ENCODE measurements at regions not wholly inside any gene's neighbourhood (a gene's known extent, or its start where the extent isn't known, plus 50 kb on each side); places are given as distances from the start of the nearest gene placed in this dataset.

DNA sequence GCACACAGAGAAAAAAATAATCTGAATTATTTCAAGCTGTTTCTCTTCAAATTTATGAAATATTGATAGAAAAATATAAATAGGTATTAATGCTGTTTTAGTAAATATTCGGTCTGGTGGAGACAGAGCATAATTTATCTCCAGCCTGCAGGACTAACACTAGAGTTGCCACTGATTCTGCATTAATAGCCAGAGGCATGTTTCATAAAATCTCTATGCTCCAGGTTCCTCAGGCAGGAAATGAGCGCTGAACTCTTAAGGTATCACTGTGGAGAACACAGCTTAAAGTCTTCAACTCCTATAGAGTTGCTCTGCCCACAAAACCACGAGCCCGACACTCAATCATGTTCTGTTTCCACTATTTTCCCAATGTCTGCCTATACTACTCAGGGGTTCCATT, 470.0 kb upstream of the TMPO start:
- Histone ChIP-seq H3K9me3 (ENCODE audit: low read depth) (peaks cover under 1% of the 10 kb centered on the region), H3K27me3 (no peaks in the 10 kb centered on the region), H3F3A (ENCODE audit: low read depth) (no peaks in the 10 kb centered on the region), H3K4me3 (no peak overlapping the region), H3K27ac (no peak overlapping the region), H3K79me2 (ENCODE audit: low read depth) (no peaks in the 10 kb centered on the region), H2AFZ (replicated peaks) (no peak overlapping the region), H3K9ac (no peak overlapping the region), H4K20me1 (ENCODE audit: low read depth) (no peaks in the 10 kb centered on the region), H3K4me1 (no peaks in the 10 kb centered on the region), H3K36me3 (no peaks in the 10 kb centered on the region), H3K4me2 (no peak overlapping the region)
- H3K27me3 Mint-ChIP-seq (ENCODE audit: insufficient read depth, low read depth), result no peaks in the 10 kb centered on the region
- DNase-seq (ENCODE audit: low spot score), result no peak
- H3K4me3 Mint-ChIP-seq, result no peak overlapping the region
- H3K4me1 Mint-ChIP-seq, result no peaks in the 10 kb centered on the region
- H3K36me3 Mint-ChIP-seq, result peaks cover 8% of the 10 kb centered on the region
- H3K9me3 Mint-ChIP-seq, result peaks cover 14% of the 10 kb centered on the region
- no peak overlapping the region for H3K27ac Mint-ChIP-seq
- no peak for TF ChIP-seq EZH2phosphoT487 (IDR thresholded peaks at IDR 0.05)
- TF ChIP-seq, protein P1, sequence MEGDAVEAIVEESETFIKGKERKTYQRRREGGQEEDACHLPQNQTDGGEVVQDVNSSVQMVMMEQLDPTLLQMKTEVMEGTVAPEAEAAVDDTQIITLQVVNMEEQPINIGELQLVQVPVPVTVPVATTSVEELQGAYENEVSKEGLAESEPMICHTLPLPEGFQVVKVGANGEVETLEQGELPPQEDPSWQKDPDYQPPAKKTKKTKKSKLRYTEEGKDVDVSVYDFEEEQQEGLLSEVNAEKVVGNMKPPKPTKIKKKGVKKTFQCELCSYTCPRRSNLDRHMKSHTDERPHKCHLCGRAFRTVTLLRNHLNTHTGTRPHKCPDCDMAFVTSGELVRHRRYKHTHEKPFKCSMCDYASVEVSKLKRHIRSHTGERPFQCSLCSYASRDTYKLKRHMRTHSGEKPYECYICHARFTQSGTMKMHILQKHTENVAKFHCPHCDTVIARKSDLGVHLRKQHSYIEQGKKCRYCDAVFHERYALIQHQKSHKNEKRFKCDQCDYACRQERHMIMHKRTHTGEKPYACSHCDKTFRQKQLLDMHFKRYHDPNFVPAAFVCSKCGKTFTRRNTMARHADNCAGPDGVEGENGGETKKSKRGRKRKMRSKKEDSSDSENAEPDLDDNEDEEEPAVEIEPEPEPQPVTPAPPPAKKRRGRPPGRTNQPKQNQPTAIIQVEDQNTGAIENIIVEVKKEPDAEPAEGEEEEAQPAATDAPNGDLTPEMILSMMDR (IDR thresholded peaks at IDR 0.05), result no peak
- TF ChIP-seq EZH2 (IDR thresholded peaks at IDR 0.05), result no peak

DNA sequence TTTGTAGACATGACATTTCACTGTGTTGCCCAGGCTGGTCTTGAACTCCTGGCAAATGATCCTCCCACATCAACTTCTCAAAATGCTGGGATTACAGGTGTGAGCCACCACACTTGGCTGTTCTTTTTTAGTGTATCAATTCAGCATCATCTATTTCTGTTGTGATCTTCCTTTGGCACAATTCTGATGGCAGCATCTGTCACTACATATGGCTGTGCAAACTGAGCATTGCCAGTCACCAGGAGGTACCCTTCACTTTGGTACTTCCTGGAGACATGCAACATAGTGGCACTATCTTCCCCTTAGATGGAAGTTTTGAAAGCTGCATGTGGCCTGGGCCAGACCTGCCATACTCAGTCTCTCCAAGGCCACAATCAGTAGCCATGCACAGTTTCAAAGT, 467.1 kb upstream of the TMPO start:
- no peaks in the 10 kb centered on the region for H3K79me2 ChIP-seq (ENCODE audit: low read depth)

DNA sequence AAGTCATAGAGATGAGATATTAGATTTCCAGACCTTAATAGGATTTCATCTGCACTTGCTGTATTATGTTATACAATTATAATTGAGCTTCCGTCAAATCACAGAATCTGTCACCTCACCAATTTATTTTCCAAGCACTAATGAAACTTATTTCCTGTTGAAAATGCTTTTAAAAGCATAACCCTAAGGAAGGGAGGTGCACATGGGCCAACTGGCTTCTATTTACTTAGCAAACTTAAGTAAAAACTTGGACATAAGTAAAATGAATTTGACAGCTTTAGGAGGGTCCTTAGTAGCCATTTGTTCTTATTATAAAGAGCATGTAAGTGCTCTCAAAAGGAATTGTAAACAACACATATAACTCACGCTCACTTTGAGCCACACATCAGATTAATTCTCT, 462.2 kb upstream of the TMPO start:
- Mint-ChIP-seq H3K27ac (no peak overlapping the region), H3K4me3 (no peak overlapping the region), H3K9me3 (peaks cover 9% of the 10 kb centered on the region), H3K36me3 (no peaks in the 10 kb centered on the region), H3K4me1 (peaks cover 56% of the 10 kb centered on the region), H3K27me3 (ENCODE audit: insufficient read depth, low read depth) (peaks cover 11% of the 10 kb centered on the region)
- no peak for DNase-seq (ENCODE audit: low spot score)
- Histone ChIP-seq H3K27me3 (no peaks in the 10 kb centered on the region), H3F3A (ENCODE audit: low read depth) (peaks cover under 1% of the 10 kb centered on the region), H3K9me3 (ENCODE audit: low read depth) (no peaks in the 10 kb centered on the region), H3K27ac (no peak overlapping the region), H4K20me1 (ENCODE audit: low read depth) (no peaks in the 10 kb centered on the region), H3K36me3 (no peaks in the 10 kb centered on the region), H3K4me3 (no peak overlapping the region), H3K4me1 (peaks cover 22% of the 10 kb centered on the region), H3K9ac (no peak overlapping the region), H3K4me2 (no peak overlapping the region), H2AFZ (replicated peaks) (no peak overlapping the region), H3K79me2 (ENCODE audit: low read depth) (no peaks in the 10 kb centered on the region)
- TF ChIP-seq, protein P1 (IDR thresholded peaks at IDR 0.05), result no peak
- TF ChIP-seq EZH2 (IDR thresholded peaks at IDR 0.05), result no peak

More for the DNA sequence above, 467.1 kb upstream of the TMPO start:
- no peak overlapping the region for H3K4me3 ChIP-seq
- no peak overlapping the region for H3K4me3 Mint-ChIP-seq
- no peaks in the 10 kb centered on the region for H3K4me1 ChIP-seq
- H3K27me3 ChIP-seq, result no peaks in the 10 kb centered on the region
- no peaks in the 10 kb centered on the region for H3F3A ChIP-seq (ENCODE audit: low read depth)
- no peaks in the 10 kb centered on the region for H3K36me3 ChIP-seq
- H3K9ac ChIP-seq, result no peak overlapping the region
- H3K4me2 ChIP-seq, result no peak overlapping the region
- peaks cover 2% of the 10 kb centered on the region for H3K9me3 Mint-ChIP-seq
- H3K27ac Mint-ChIP-seq, result no peak overlapping the region
- no peak for DNase-seq (ENCODE audit: low spot score)
- H3K9me3 ChIP-seq (ENCODE audit: low read depth), result no peaks in the 10 kb centered on the region
- TF ChIP-seq EZH2 (IDR thresholded peaks at IDR 0.05) (no peak), EZH2phosphoT487 (IDR thresholded peaks at IDR 0.05) (no peak)
- TF ChIP-seq, protein P1 (IDR thresholded peaks at IDR 0.05), result no peak
- no peak overlapping the region for H3K27ac ChIP-seq
- peaks cover 3% of the 10 kb centered on the region for H3K36me3 Mint-ChIP-seq
- no peak overlapping the region for H2AFZ ChIP-seq (replicated peaks)
- peaks cover 5% of the 10 kb centered on the region for H3K27me3 Mint-ChIP-seq (ENCODE audit: insufficient read depth, low read depth)
- peaks cover 22% of the 10 kb centered on the region for H3K4me1 Mint-ChIP-seq
- no peaks in the 10 kb centered on the region for H4K20me1 ChIP-seq (ENCODE audit: low read depth)
